ENCODE measurements at regions not wholly inside any gene's neighbourhood (a gene's known extent, or its start where the extent isn't known, plus 50 kb on each side); places are given as distances from the start of the nearest gene placed in this dataset.

GRCh38 chr5:40010436-40010835 lies 585.7 kb upstream of the DAB2 start:
- TF ChIP-seq HDGF (IDR thresholded peaks at IDR 0.05; ENCODE audit: borderline replicate concordance) (no peak), ARNT (IDR thresholded peaks at IDR 0.05) (no peak), BHLHE40 (IDR thresholded peaks at IDR 0.05; ENCODE audit: borderline replicate concordance) (no peak), SUZ12 (IDR thresholded peaks at IDR 0.05) (no peak), FOXK2 (IDR thresholded peaks at IDR 0.05) (no peak), NFRKB (IDR thresholded peaks at IDR 0.05) (no peak), ELF4 (IDR thresholded peaks at IDR 0.05) (no peak), FOXA1 (IDR thresholded peaks at IDR 0.05) (no peak), PKNOX1 (IDR thresholded peaks at IDR 0.05) (no peak), SP1 (IDR thresholded peaks at IDR 0.05) (no peak), TARDBP (IDR thresholded peaks at IDR 0.05) (no peak), FOXM1 (IDR thresholded peaks at IDR 0.05; ENCODE audit: borderline replicate concordance) (no peak)
